ENCODE measurements at regions not wholly inside any gene's neighbourhood (a gene's known extent, or its start where the extent isn't known, plus 50 kb on each side); places are given as distances from the start of the nearest gene placed in this dataset.

DNA sequence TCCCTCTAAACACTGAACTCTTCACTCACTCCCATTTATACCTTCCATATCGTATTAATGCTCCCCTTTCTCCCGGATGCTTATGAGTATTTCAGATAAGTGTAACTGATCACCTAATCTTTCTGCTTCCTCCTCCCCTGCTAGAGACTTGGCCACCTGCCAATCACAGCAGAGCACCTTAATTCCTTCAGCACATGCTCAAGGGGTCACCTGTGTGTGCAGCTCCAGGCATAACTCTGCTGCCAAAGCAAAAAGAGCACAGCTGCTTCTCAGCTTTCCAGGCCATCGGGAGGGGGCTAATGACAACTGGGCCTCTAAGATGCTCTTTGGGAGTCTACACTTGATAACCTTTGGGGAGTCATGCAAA, 106.9 kb upstream of the DYRK2 start:
- no peak for DNase-seq (ENCODE audit: low read depth, low spot score)

More for the DNA sequence above, 106.9 kb upstream of the DYRK2 start:
- Histone ChIP-seq H3K9me2 (ENCODE audit: insufficient read depth) (no peaks in the 10 kb centered on the region), H3K9ac (ENCODE audit: low read length) (no peak overlapping the region), H3K4me1 (ENCODE audit: control insufficient read depth in 1 of 2, insufficient read depth in 2 of 2, low read length in 2 of 2) (peaks cover 0 to 6% of the 10 kb centered on the region in 2 experiments; a peak in 1 of 4 replicates), H3K36me3 (ENCODE audit: control insufficient read depth in 1 of 2, insufficient read depth in 2 of 2, low read length in 2 of 2) (no peaks in the 10 kb centered on the region), H3K9me3 (ENCODE audit: control insufficient read depth in 1 of 2, insufficient read depth in 1 of 2, low read depth in 1 of 2, low read length in 2 of 2) (no peaks in the 10 kb centered on the region), H3K27me3 (ENCODE audit: insufficient read depth, low read length) (0 out of 2 replicates have a peak, but pooled peaks cover 4% of the 10 kb centered on the region), H4K20me1 (ENCODE audit: insufficient read depth) (no peaks in the 10 kb centered on the region), H2AFZ (ENCODE audit: low read depth, low read length, poor library complexity, severe bottlenecking) (peak overlapping the region; percentile 32), H3K4me3 (replicated peaks in 1 of 2; ENCODE audit: low read depth in 1 of 2, low read length in 2 of 2) (no peak overlapping the region), H3K27ac (ENCODE audit: low read depth, low read length) (no peak overlapping the region), H3K4me2 (ENCODE audit: low read length) (no peak overlapping the region), H3K79me2 (ENCODE audit: insufficient read depth, low read length) (no peaks in the 10 kb centered on the region)
- ChIA-PET CTCF (no interaction called here), POLR2A (no interaction called here), RAD21 (ENCODE audit: low non-redundant PET in 1 of 2, low total read pairs in 2 of 2, uncharacterized antibody in 2 of 2, unreplicated experiment in 2 of 2) (no interaction called here)
- intact Hi-C loops (cut with micrococcal nuclease): no loop called here
- no TSS peak for BruUV-seq (replicated peaks)
- TF ChIP-seq POLR2A (IDR thresholded peaks at IDR 0.05; ENCODE audit: borderline replicate concordance, extremely low read depth, insufficient read depth, insufficient read length) (no peak), ELF1 (IDR thresholded peaks at IDR 0.05; ENCODE audit: borderline replicate concordance, low read depth) (no peak), TCF7L2 (IDR thresholded peaks at IDR 0.05; ENCODE audit: borderline replicate concordance, extremely low read depth, insufficient read depth, insufficient read length) (no peak), FOSL1 (IDR thresholded peaks at IDR 0.05; ENCODE audit: low read depth) (no peak), ATF3 (IDR thresholded peaks at IDR 0.05) (no peak), SP1 (IDR thresholded peaks at IDR 0.05; ENCODE audit: low read depth) (no peak), CTCF (IDR thresholded peaks at IDR 0.05 in 2 of 3, conservative IDR thresholded peaks at IDR 0.05 in 1 of 3; ENCODE audit: borderline replicate concordance in 1 of 3, insufficient read depth in 1 of 3, low read depth in 2 of 3, low read length in 2 of 3) (no peak), SIN3A (IDR thresholded peaks at IDR 0.05; ENCODE audit: low read depth) (no peak), EZH2 (IDR thresholded peaks at IDR 0.05) (no peak), RAD21 (IDR thresholded peaks at IDR 0.05; ENCODE audit: low read depth) (no peak), EZH2phosphoT487 (IDR thresholded peaks at IDR 0.05; ENCODE audit: borderline replicate concordance) (no peak), POLR2AphosphoS5 (IDR thresholded peaks at IDR 0.05; ENCODE audit: low read depth, low read length) (no peak), CBX3 (IDR thresholded peaks at IDR 0.05; ENCODE audit: low read depth) (no peak), ZNF274 (IDR thresholded peaks at IDR 0.05; ENCODE audit: low read depth, low read length) (no peak), CEBPB (IDR thresholded peaks at IDR 0.05; ENCODE audit: low read depth) (no peak), EGR1 (IDR thresholded peaks at IDR 0.05; ENCODE audit: low read depth) (no peak)
- no peak for ATAC-seq
